ENCODE measurements at regions not wholly inside any gene's neighbourhood (a gene's known extent, or its start where the extent isn't known, plus 50 kb on each side); places are given as distances from the start of the nearest gene placed in this dataset.

- no peaks in the 10 kb centered on the region for H3K4me1 ChIP-seq (ENCODE audit: control insufficient read depth in 2 of 3, insufficient read depth in 2 of 3, low read depth in 1 of 3, low read length in 3 of 3)
- H3K36me3 ChIP-seq (ENCODE audit: control insufficient read depth in 2 of 3, insufficient read depth in 3 of 3, low read length in 3 of 3) = no peaks in the 10 kb centered on the region
- no peaks in the 10 kb centered on the region for H3K27me3 ChIP-seq (ENCODE audit: control insufficient read depth, insufficient read depth, low read length)
- H3K9me3 ChIP-seq (ENCODE audit: control insufficient read depth in 2 of 3, insufficient read depth in 1 of 3, low read length in 3 of 3) = peaks cover 0 to 11% (median 0%) of the 10 kb centered on the region in 3 donors
- no peak overlapping the region for H3K4me3 ChIP-seq (ENCODE audit: low read length in 3 of 3)
- no peak overlapping the region for H3K27ac ChIP-seq (ENCODE audit: low read depth in 2 of 2, low read length in 2 of 2)
- no peak for TF ChIP-seq CTCF (IDR thresholded peaks at IDR 0.05; ENCODE audit: borderline replicate concordance, extremely low read depth, insufficient read depth)
- no peak overlapping the region for H3K9ac ChIP-seq (ENCODE audit: low read length in 3 of 3)
- DNase-seq = no peak
- intact Hi-C loops (cut with DNase I) = no loop called here
- FAIRE-seq = no peak
Observed at GRCh38 chr6:106901062-106901461, 73.5 kb downstream of the CD24 start.

GRCh38 chr6:106899697-106900096, 74.8 kb downstream of the CD24 start:
- no peaks in the 10 kb centered on the region for H3K27me3 ChIP-seq (ENCODE audit: control insufficient read depth, insufficient read depth, low read length)
- FAIRE-seq (no peak), DNase-seq (no peak)
- no peaks in the 10 kb centered on the region for H3K36me3 ChIP-seq (ENCODE audit: control insufficient read depth in 2 of 3, insufficient read depth in 3 of 3, low read length in 3 of 3)
- peaks cover 0 to 11% (median 0%) of the 10 kb centered on the region in 3 donors for H3K9me3 ChIP-seq (ENCODE audit: control insufficient read depth in 2 of 3, insufficient read depth in 1 of 3, low read length in 3 of 3)
- no peak overlapping the region for H3K27ac ChIP-seq (ENCODE audit: low read depth in 2 of 2, low read length in 2 of 2)
- H3K4me3 ChIP-seq (ENCODE audit: low read length in 3 of 3) = no peak overlapping the region
- no peaks in the 10 kb centered on the region for H3K4me1 ChIP-seq (ENCODE audit: control insufficient read depth in 2 of 3, insufficient read depth in 2 of 3, low read depth in 1 of 3, low read length in 3 of 3)
- intact Hi-C loops (cut with DNase I) = no loop called here
- no peak overlapping the region for H3K9ac ChIP-seq (ENCODE audit: low read length in 3 of 3)
- TF ChIP-seq CTCF (IDR thresholded peaks at IDR 0.05; ENCODE audit: borderline replicate concordance, extremely low read depth, insufficient read depth) = no peak

GRCh38 chr6:106897580-106897979, 76.9 kb downstream of the CD24 start:
- FAIRE-seq (no peak), DNase-seq (no peak)
- intact Hi-C loops (cut with DNase I) = no loop called here
- Histone ChIP-seq H3K27me3 (ENCODE audit: control insufficient read depth, insufficient read depth, low read length) (no peaks in the 10 kb centered on the region), H3K4me1 (ENCODE audit: control insufficient read depth in 2 of 3, insufficient read depth in 2 of 3, low read depth in 1 of 3, low read length in 3 of 3) (no peaks in the 10 kb centered on the region), H3K27ac (ENCODE audit: low read depth in 2 of 2, low read length in 2 of 2) (no peak overlapping the region), H3K4me3 (ENCODE audit: low read length in 3 of 3) (no peak overlapping the region), H3K9ac (ENCODE audit: low read length in 3 of 3) (no peak overlapping the region), H3K9me3 (ENCODE audit: control insufficient read depth in 2 of 3, insufficient read depth in 1 of 3, low read length in 3 of 3) (peaks cover 0 to 11% (median 0%) of the 10 kb centered on the region in 3 donors), H3K36me3 (ENCODE audit: control insufficient read depth in 2 of 3, insufficient read depth in 3 of 3, low read length in 3 of 3) (no peaks in the 10 kb centered on the region)
- TF ChIP-seq CTCF (IDR thresholded peaks at IDR 0.05; ENCODE audit: borderline replicate concordance, extremely low read depth, insufficient read depth) = no peak

GRCh38 chr6:106895703-106896040, 78.9 kb downstream of the CD24 start:
- TF ChIP-seq CTCF (IDR thresholded peaks at IDR 0.05; ENCODE audit: borderline replicate concordance, extremely low read depth, insufficient read depth) = no peak
- Histone ChIP-seq H3K27me3 (ENCODE audit: control insufficient read depth, insufficient read depth, low read length) (no peaks in the 10 kb centered on the region), H3K27ac (ENCODE audit: low read depth in 2 of 2, low read length in 2 of 2) (no peak overlapping the region), H3K36me3 (ENCODE audit: control insufficient read depth in 2 of 3, insufficient read depth in 3 of 3, low read length in 3 of 3) (no peaks in the 10 kb centered on the region), H3K9ac (ENCODE audit: low read length in 3 of 3) (no peak overlapping the region), H3K4me1 (ENCODE audit: control insufficient read depth in 2 of 3, insufficient read depth in 2 of 3, low read depth in 1 of 3, low read length in 3 of 3) (no peaks in the 10 kb centered on the region), H3K9me3 (ENCODE audit: control insufficient read depth in 2 of 3, insufficient read depth in 1 of 3, low read length in 3 of 3) (no peaks in the 10 kb centered on the region), H3K4me3 (ENCODE audit: low read length in 3 of 3) (no peak overlapping the region)
- FAIRE-seq (no peak), DNase-seq (no peak)
- intact Hi-C loops (cut with DNase I) = no loop called here

Measured in kidney (tissue), 13 donors.